HepG2 (cell line): ENCODE measurements at regions not wholly inside any gene's neighbourhood (a gene's known extent, or its start where the extent isn't known, plus 50 kb on each side); places are given as distances from the start of the nearest gene placed in this dataset.

ENCODE experiments used
- ATAC-seq: fragments of 200-7000 bp; cut with Tn5 transposase; 3 replicates; pipeline ENCODE4 v1.9.1; 2020; ENCODE audit warnings: mild to moderate bottlenecking, moderate library complexity
- BruUV-seq: library from RNA; stranded (reverse); fragments of 400-500 nt; replicated peaks from 2 replicates; lab custom pipeline; 2021; lab: Mats Ljungman, UMichigan
- CTCF ChIA-PET: fragments of 300-600 bp; formaldehyde crosslinking; extraction: SDS; loops from one replicate; lab custom pipeline; 2021; ENCODE audit warnings: low total read pairs, inconsistent platforms, low intra/inter-chr PET ratio; lab: Yijun Ruan, JAX
- POLR2A ChIA-PET: fragments of 350-600 bp; sonication (Branson Sonifier 250); formaldehyde crosslinking; loops from one replicate; lab custom pipeline; 2020; ENCODE audit warnings: antibody characterized with exemption, inconsistent platforms; lab: Yijun Ruan, JAX
- DNase-seq: peaks from one replicate; pipeline ENCODE4 v3.0.0-alpha.2; 2015; ENCODE audit warnings: low spot score
- FAIRE-seq: peaks from 3 replicates; lab custom pipeline; 2011; peaks lifted over from hg19 to GRCh38; lab: Jason Lieb, UNC
- H2AFZ ChIP-seq: one replicate; pipeline ENCODE4 v1.6.1; 2011; ENCODE audit warnings: low read length, inconsistent platforms
- H3K27ac ChIP-seq: fragments of 300-600 bp; 3 replicates; pipeline ENCODE4 v1.8.0; 2011; ENCODE audit warnings: mixed run types, mild to moderate bottlenecking, mixed read lengths, low read length, inconsistent platforms; ENCODE audit not compliant: insufficient read depth; ENCODE audit errors: extremely low read length
- H3K27me3 ChIP-seq, 2 experiments: fragments of 200-600 bp in 1 of 2; 2 replicates in 1 of 2; 3 replicates in 1 of 2; pipeline versions ENCODE4 v1.6.0 to v1.8.0; 2011; ENCODE audit warnings: low read length in 2 of 2, mild to moderate bottlenecking in 2 of 2, moderate library complexity in 2 of 2, inconsistent platforms in 1 of 2; ENCODE audit not compliant: insufficient read depth in 2 of 2, control insufficient read depth in 1 of 2
- H3K36me3 ChIP-seq, 2 experiments: fragments of 200-600 bp in 1 of 2; replicated peaks in 1 of 2; 2 replicates in 1 of 2; 3 replicates in 1 of 2; pipeline versions ENCODE4 v1.5.1 to v1.8.0; 2011; ENCODE audit warnings: low read length in 2 of 2, inconsistent platforms in 1 of 2; ENCODE audit not compliant: insufficient read depth in 2 of 2, control insufficient read depth in 1 of 2
- H3K4me1 ChIP-seq: 2 replicates; pipeline ENCODE4 v1.5.1; 2012; ENCODE audit warnings: low read length, inconsistent platforms; ENCODE audit not compliant: insufficient read depth
- H3K4me2 ChIP-seq: 2 replicates; pipeline ENCODE4 v1.6.0; 2011; ENCODE audit warnings: low read depth, low read length, inconsistent platforms
- H3K4me3 ChIP-seq, 3 experiments: fragments of 200-600 bp in 1 of 3; sonication (generic), shearing (Covaris generic) in 1 of 3; replicated peaks in 1 of 3; 2 replicates each; pipeline ENCODE4 v1.5.1; 2011 to 2016; ENCODE audit warnings: low read length in 3 of 3, inconsistent platforms in 2 of 3, low read depth in 2 of 3, mild to moderate bottlenecking in 2 of 3, control low read depth in 1 of 3, mixed read lengths in 1 of 3; ENCODE audit not compliant: insufficient read depth in 1 of 3
- H3K79me2 ChIP-seq: one replicate; pipeline ENCODE4 v1.6.1; 2011; ENCODE audit warnings: low read length, inconsistent platforms; ENCODE audit not compliant: insufficient read depth
- H3K9ac ChIP-seq: 2 replicates; pipeline ENCODE4 v1.6.0; 2011; ENCODE audit warnings: mild to moderate bottlenecking, low read depth, low read length, inconsistent platforms; ENCODE audit not compliant: insufficient read depth
- H3K9me3 ChIP-seq: 2 replicates; pipeline ENCODE4 v1.5.1; 2012; ENCODE audit warnings: mild to moderate bottlenecking, low read length
- H4K20me1 ChIP-seq: 2 replicates; pipeline ENCODE4 v1.6.0; 2011; ENCODE audit warnings: inconsistent platforms, mild to moderate bottlenecking, low read length, moderate library complexity; ENCODE audit not compliant: insufficient read depth
- BORCS8-MEF2B ChIP-seq: sonication (generic); formaldehyde crosslinking; IDR thresholded peaks from 2 replicates; pipeline ENCODE4 v1.8.0; 2022; ENCODE audit warnings: mild to moderate bottlenecking, missing genetic modification reagents
- E2F5 ChIP-seq: sonication (generic); formaldehyde crosslinking; conservative IDR thresholded peaks from 2 replicates; pipeline ENCODE4 v1.4.0; 2020; ENCODE audit warnings: missing genetic modification reagents
- EEA1 ChIP-seq: sonication (generic); formaldehyde crosslinking; IDR thresholded peaks from 2 replicates; pipeline ENCODE4 v1.5.1; 2020; ENCODE audit warnings: mild to moderate bottlenecking, missing genetic modification reagents, borderline replicate concordance
- ETV5 ChIP-seq: IDR thresholded peaks from 2 replicates; pipeline ENCODE4 v1.6.1; 2018; ENCODE audit warnings: missing biosample characterization, missing genetic modification reagents, inconsistent platforms, borderline replicate concordance
- KAT2B ChIP-seq: fragments of 150-350 bp; IDR thresholded peaks from 2 replicates; pipeline ENCODE4 v1.6.1; 2014; ENCODE audit warnings: low read depth, low read length, borderline replicate concordance
- KAT7 ChIP-seq: IDR thresholded peaks from 2 replicates; pipeline ENCODE4 v1.6.1; 2018; ENCODE audit warnings: borderline replicate concordance, missing compliant biosample characterization
- KLF16 ChIP-seq, 2 experiments: sonication (generic) in 1 of 2; formaldehyde crosslinking in 1 of 2; IDR thresholded peaks; 2 replicates each; pipeline versions ENCODE4 v1.6.1 to v1.8.0; 2016 to 2023; ENCODE audit warnings: missing genetic modification reagents in 2 of 2, missing compliant biosample characterization in 1 of 2
- MED13 ChIP-seq: sonication (generic); formaldehyde crosslinking; IDR thresholded peaks from 2 replicates; pipeline ENCODE4 v1.5.0; 2020; ENCODE audit warnings: missing genetic modification reagents
- POLR2AphosphoS5 ChIP-seq: IDR thresholded peaks from 2 replicates; pipeline ENCODE4 v1.6.1; 2012; ENCODE audit warnings: low read depth, low read length
- POLR2G ChIP-seq: fragments of 200-400 bp; formaldehyde crosslinking; IDR thresholded peaks from 2 replicates; pipeline ENCODE4 v1.6.1; 2018; ENCODE audit warnings: mild to moderate bottlenecking, low read depth, low read length, moderate library complexity
- ZNF503 ChIP-seq: sonication (generic); formaldehyde crosslinking; IDR thresholded peaks from 2 replicates; pipeline ENCODE4 v1.4.0; 2020; ENCODE audit warnings: missing genetic modification reagents
- ZNF564 ChIP-seq: sonication (generic); formaldehyde crosslinking; IDR thresholded peaks from 2 replicates; pipeline ENCODE4 v1.8.1; 2023; ENCODE audit warnings: mild to moderate bottlenecking, missing genetic modification reagents
- ZNF567 ChIP-seq: sonication (generic); formaldehyde crosslinking; IDR thresholded peaks from 2 replicates; pipeline ENCODE4 v1.8.1; 2023; ENCODE audit warnings: mild to moderate bottlenecking, missing genetic modification reagents, borderline replicate concordance
- ZNF572 ChIP-seq: sonication (generic); formaldehyde crosslinking; IDR thresholded peaks from 2 replicates; pipeline ENCODE4 v1.5.1; 2020; ENCODE audit warnings: mild to moderate bottlenecking, missing genetic modification reagents
- WGBS: methylation state at CpG from one replicate; pipeline ENCODE4 v1.1.6; 2017; ENCODE audit warnings: low lambda C conversion rate; 5-methylcytosine and 5-hydroxymethylcytosine counted together
- in situ Hi-C: cut with HindIII; loops from 2 replicates; pipeline ENCODE4 v1.10.0; 2017; ENCODE audit warnings: low pct_unique_long_range_greater_than_20kb; ENCODE audit not compliant: extremely low pct_ligation_motif_present
- intact Hi-C: fragments of 100-400 bp; cut with micrococcal nuclease; formaldehyde crosslinking; loops from one replicate; pipeline ENCODE4 v1.10.0; 2022; ENCODE audit not compliant: unreplicated experiment

- TF ChIP-seq ETV5 (no peak), BORCS8-MEF2B (no peak), ZNF564 (no peak), ZNF572 (CRISPR knock-in tag) (no peak), ZNF503 (CRISPR knock-in tag) (no peak), MED13 (no peak)
Measured at GRCh38 chr3:150249779-150250470, 158.2 kb upstream of the TSC22D2 start (continued).

GRCh38 chr3:150248888-150249681 lies 159.0 kb upstream of the TSC22D2 start:
- Histone ChIP-seq H3K4me3 (no peak overlapping the region), H3K36me3 (no peaks in the 10 kb centered on the region), H3K9ac (no peak overlapping the region)
- ATAC-seq: no peak
- in situ Hi-C loops: no loop called here
- CTCF ChIA-PET: no interaction called here
- TF ChIP-seq KAT7 (CRISPR knock-in tag) (no peak), POLR2G (no peak), EEA1 (CRISPR knock-in tag) (no peak), KLF16 (CRISPR knock-in tag; IDR thresholded peaks at IDR 0.05) (no peak), ZNF567 (CRISPR knock-in tag) (no peak), E2F5 (no peak), KAT2B (no peak), POLR2AphosphoS5 (no peak)
- TF ChIP-seq, all 625 proteins: peak for 0
- Histone ChIP-seq H3K4me1 (peaks cover 17% of the 10 kb centered on the region), H3K79me2 (no peaks in the 10 kb centered on the region), H4K20me1 (no peaks in the 10 kb centered on the region), H3K27me3 (no peaks in the 10 kb centered on the region; a peak in 1 of 5 replicates), H2AFZ (no peak overlapping the region), H3K4me2 (no peak overlapping the region), H3K27ac (no peak overlapping the region), H3K9me3 (no peaks in the 10 kb centered on the region)
- no TSS peak for BruUV-seq
- DNase-seq (no peak), FAIRE-seq (no peak)
- intact Hi-C loops: no loop called here
- POLR2A ChIA-PET: no interaction called here
- 32% methylated on average over 4 of the region's 4 CpGs for WGBS
